C4-2B (cell line): ENCODE measurements at regions not wholly inside any gene's neighbourhood (a gene's known extent, or its start where the extent isn't known, plus 50 kb on each side); places are given as distances from the start of the nearest gene placed in this dataset.

Source experiments
- ZFX ChIP-seq: fragments of 450-650 bp; IDR thresholded peaks from 2 replicates; pipeline ENCODE4 v1.6.1; 2017
- TF ChIP-seq, protein P1 (sequence below): fragments of 450-650 bp; conservative IDR thresholded peaks from 2 replicates; pipeline ENCODE4 v1.5.1; 2017; ENCODE audit warnings: mild to moderate bottlenecking

DNA sequence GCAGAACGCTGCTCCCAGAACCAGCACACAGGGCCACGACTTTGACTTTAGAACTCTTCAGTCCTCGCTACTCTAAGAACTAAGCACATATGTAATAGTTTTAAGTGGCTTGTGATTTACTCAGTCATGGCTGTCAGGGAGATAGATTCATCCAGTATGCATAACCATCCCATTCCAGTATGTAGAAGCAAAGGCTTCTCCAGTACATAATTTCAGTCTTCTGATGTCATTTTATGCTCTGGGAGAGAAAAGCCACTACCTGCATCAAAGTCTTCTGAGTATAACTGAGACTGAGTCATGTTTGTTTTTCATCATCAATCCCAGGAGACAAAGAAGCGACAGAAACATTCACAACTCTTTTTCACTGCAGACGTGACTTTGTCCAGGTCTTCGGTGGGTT is 885.7 kb downstream of the PLA2G4A start:
- TF ChIP-seq, protein P1, sequence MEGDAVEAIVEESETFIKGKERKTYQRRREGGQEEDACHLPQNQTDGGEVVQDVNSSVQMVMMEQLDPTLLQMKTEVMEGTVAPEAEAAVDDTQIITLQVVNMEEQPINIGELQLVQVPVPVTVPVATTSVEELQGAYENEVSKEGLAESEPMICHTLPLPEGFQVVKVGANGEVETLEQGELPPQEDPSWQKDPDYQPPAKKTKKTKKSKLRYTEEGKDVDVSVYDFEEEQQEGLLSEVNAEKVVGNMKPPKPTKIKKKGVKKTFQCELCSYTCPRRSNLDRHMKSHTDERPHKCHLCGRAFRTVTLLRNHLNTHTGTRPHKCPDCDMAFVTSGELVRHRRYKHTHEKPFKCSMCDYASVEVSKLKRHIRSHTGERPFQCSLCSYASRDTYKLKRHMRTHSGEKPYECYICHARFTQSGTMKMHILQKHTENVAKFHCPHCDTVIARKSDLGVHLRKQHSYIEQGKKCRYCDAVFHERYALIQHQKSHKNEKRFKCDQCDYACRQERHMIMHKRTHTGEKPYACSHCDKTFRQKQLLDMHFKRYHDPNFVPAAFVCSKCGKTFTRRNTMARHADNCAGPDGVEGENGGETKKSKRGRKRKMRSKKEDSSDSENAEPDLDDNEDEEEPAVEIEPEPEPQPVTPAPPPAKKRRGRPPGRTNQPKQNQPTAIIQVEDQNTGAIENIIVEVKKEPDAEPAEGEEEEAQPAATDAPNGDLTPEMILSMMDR: no peak
- no peak for TF ChIP-seq ZFX
